H9 (cell line): ENCODE measurements at regions not wholly inside any gene's neighbourhood (a gene's known extent, or its start where the extent isn't known, plus 50 kb on each side); places are given as distances from the start of the nearest gene placed in this dataset.

Experiments
- DNase-seq: peaks from one replicate; pipeline ENCODE4 v3.0.0-alpha.2; 2017
- H2AFZ ChIP-seq: one replicate; pipeline ENCODE4 v1.6.1; 2013; ENCODE audit warnings: mild to moderate bottlenecking, low read length, control low read depth, moderate library complexity
- H2AK5ac ChIP-seq: 2 replicates; pipeline ENCODE4 v1.6.1; 2013; ENCODE audit warnings: low read length, control low read depth, mixed read lengths; ENCODE audit not compliant: insufficient read length
- H2BK120ac ChIP-seq: one replicate; pipeline ENCODE4 v1.6.1; 2013; ENCODE audit warnings: low read depth, mild to moderate bottlenecking, low read length, control low read depth, inconsistent platforms; ENCODE audit not compliant: poor library complexity, severe bottlenecking
- H2BK12ac ChIP-seq: 2 replicates; pipeline ENCODE4 v1.6.1; 2013; ENCODE audit warnings: low read length, control low read depth, mixed read lengths, low read depth; ENCODE audit not compliant: insufficient read length
- H2BK15ac ChIP-seq: 2 replicates; pipeline ENCODE4 v1.6.1; 2013; ENCODE audit warnings: low read depth, low read length, control low read depth
- H2BK20ac ChIP-seq: one replicate; pipeline ENCODE4 v1.6.1; 2013; ENCODE audit warnings: low read depth, mild to moderate bottlenecking, low read length, control low read depth, inconsistent platforms; ENCODE audit not compliant: poor library complexity, severe bottlenecking
- H2BK5ac ChIP-seq: 2 replicates; pipeline ENCODE4 v1.6.1; 2013; ENCODE audit warnings: low read length, control low read depth, mixed read lengths; ENCODE audit not compliant: insufficient read length
- H3K14ac ChIP-seq: 2 replicates; pipeline ENCODE4 v1.6.1; 2013; ENCODE audit warnings: low read length, control low read depth; ENCODE audit not compliant: insufficient read depth
- H3K18ac ChIP-seq: 2 replicates; pipeline ENCODE4 v1.6.1; 2013; ENCODE audit warnings: low read depth, mild to moderate bottlenecking, mixed read lengths, low read length, control low read depth; ENCODE audit not compliant: insufficient read length
- H3K23ac ChIP-seq: 2 replicates; pipeline ENCODE4 v1.6.1; 2013; ENCODE audit warnings: low read length, control low read depth, mixed read lengths, low read depth; ENCODE audit not compliant: insufficient read length
- H3K23me2 ChIP-seq: 2 replicates; pipeline ENCODE4 v1.6.1; 2013; ENCODE audit warnings: low read depth, mild to moderate bottlenecking, mixed read lengths, low read length, control low read depth; ENCODE audit not compliant: insufficient read length, poor library complexity, severe bottlenecking
- H3K27ac ChIP-seq: 2 replicates; pipeline ENCODE4 v1.5.1; 2013; ENCODE audit warnings: low read length, control low read depth, mixed read lengths, low read depth; ENCODE audit not compliant: insufficient read length
- H3K27me3 ChIP-seq: 2 replicates; pipeline ENCODE4 v1.6.1; 2013; ENCODE audit warnings: low read length, control low read depth, inconsistent platforms; ENCODE audit not compliant: insufficient read depth
- H3K4ac ChIP-seq: 2 replicates; pipeline ENCODE4 v1.6.1; 2013; ENCODE audit warnings: low read depth, mild to moderate bottlenecking, control low read depth, inconsistent platforms, low read length, moderate library complexity
- H3K4me1 ChIP-seq: 2 replicates; pipeline ENCODE4 v1.6.1; 2013; ENCODE audit warnings: low read length, control low read depth, inconsistent platforms; ENCODE audit not compliant: insufficient read depth
- H3K4me2 ChIP-seq: 2 replicates; pipeline ENCODE4 v1.6.1; 2013; ENCODE audit warnings: low read length, control low read depth, mixed read lengths; ENCODE audit not compliant: insufficient read length, insufficient read depth
- H3K56ac ChIP-seq: 2 replicates; pipeline ENCODE4 v1.6.1; 2013; ENCODE audit warnings: low read depth, mild to moderate bottlenecking, mixed read lengths, low read length, control low read depth; ENCODE audit not compliant: insufficient read length
- H3K79me1 ChIP-seq: 2 replicates; pipeline ENCODE4 v1.6.1; 2013; ENCODE audit warnings: low read depth, mild to moderate bottlenecking, moderate library complexity, low read length, control low read depth, inconsistent platforms; ENCODE audit not compliant: insufficient read depth, poor library complexity, severe bottlenecking
- H3K79me2 ChIP-seq: 2 replicates; pipeline ENCODE4 v1.6.1; 2013; ENCODE audit warnings: low read length, control low read depth, inconsistent platforms; ENCODE audit not compliant: insufficient read depth
- H3K9ac ChIP-seq: 2 replicates; pipeline ENCODE4 v1.6.1; 2013; ENCODE audit warnings: low read length, control low read depth, mixed read lengths; ENCODE audit not compliant: insufficient read length; ENCODE audit errors: extremely low read depth
- H3K9me3 ChIP-seq: one replicate; pipeline ENCODE4 v1.6.1; 2013; ENCODE audit warnings: low read depth, low read length, inconsistent platforms; ENCODE audit not compliant: control insufficient read depth
- H3T11ph ChIP-seq: one replicate; pipeline ENCODE4 v1.6.1; 2013; ENCODE audit warnings: mild to moderate bottlenecking, low read length, control low read depth, inconsistent platforms
- H4K20me1 ChIP-seq: one replicate; pipeline ENCODE4 v1.6.1; 2013; ENCODE audit not compliant: control insufficient read depth, insufficient read length, insufficient read depth
- H4K5ac ChIP-seq: 2 replicates; pipeline ENCODE4 v1.6.1; 2013; ENCODE audit warnings: low read depth, mild to moderate bottlenecking, mixed read lengths, low read length, control low read depth; ENCODE audit not compliant: insufficient read length
- H4K8ac ChIP-seq: replicated peaks from 2 replicates; pipeline ENCODE4 v1.6.1; 2013; ENCODE audit warnings: low read length, control low read depth, mixed read lengths, low read depth; ENCODE audit not compliant: insufficient read length
- H4K91ac ChIP-seq: 2 replicates; pipeline ENCODE4 v1.6.1; 2013; ENCODE audit warnings: low read depth, mild to moderate bottlenecking, moderate library complexity, mixed read lengths, low read length, control low read depth; ENCODE audit not compliant: insufficient read length
- H3K27ac Mint-ChIP-seq, 3 experiments: 2 replicates in 2 of 3; 3 replicates in 1 of 3; pipeline ENCODE4 v1.8.0; 2020 to 2021; ENCODE audit warnings: mixed read lengths in 3 of 3, mild to moderate bottlenecking in 1 of 3, moderate library complexity in 1 of 3
- H3K27me3 Mint-ChIP-seq: 2 replicates; pipeline ENCODE4 v1.8.0; 2021; ENCODE audit warnings: low read depth, mild to moderate bottlenecking, moderate library complexity, mixed read lengths
- H3K36me3 Mint-ChIP-seq, 3 experiments: 2 replicates in 2 of 3; 3 replicates in 1 of 3; pipeline ENCODE4 v1.8.0; 2020 to 2021; ENCODE audit warnings: low read depth in 3 of 3, mixed read lengths in 3 of 3; ENCODE audit not compliant: insufficient read depth in 1 of 3
- H3K4me1 Mint-ChIP-seq, 2 experiments: 2 replicates each; pipeline ENCODE4 v1.8.0; 2020; ENCODE audit warnings: mixed read lengths in 2 of 2
- H3K4me3 Mint-ChIP-seq, 2 experiments: 2 replicates in 1 of 2; 3 replicates in 1 of 2; pipeline ENCODE4 v1.8.0; 2020 to 2021; ENCODE audit warnings: mild to moderate bottlenecking in 2 of 2, mixed read lengths in 2 of 2, moderate library complexity in 1 of 2
- H3K9me3 Mint-ChIP-seq, 2 experiments: 2 replicates in 1 of 2; 3 replicates in 1 of 2; pipeline ENCODE4 v1.8.0; 2020; ENCODE audit warnings: mild to moderate bottlenecking in 2 of 2, mixed read lengths in 2 of 2, moderate library complexity in 1 of 2
- CTCF ChIP-seq: fragments of 200-600 bp; sonication (generic); conservative IDR thresholded peaks from 3 replicates; pipeline ENCODE4 v1.8.0; 2021; ENCODE audit warnings: antibody characterized with exemption, mild to moderate bottlenecking

- H3T11ph ChIP-seq = no peak overlapping the region
- H3K9me3 Mint-ChIP-seq = peaks cover 93 to 95% of the 10 kb centered on the region in 2 experiments
Observed at GRCh38 chrX:66504481-66504880, 134.4 kb downstream of the EDA2R start.

More at GRCh38 chrX:66504481-66504880, 134.4 kb downstream of the EDA2R start:
- H3K23ac ChIP-seq = no peak overlapping the region
- H3K79me2 ChIP-seq = no peaks in the 10 kb centered on the region
- no peak overlapping the region for H3K27ac ChIP-seq
- Mint-ChIP-seq H3K27me3 (peaks cover 3% of the 10 kb centered on the region; the same call in 1 of the 2 replicates), H3K4me3 (no peak overlapping the region), H3K27ac (no peak overlapping the region), H3K36me3 (peaks cover 0 to 14% (median 0%) of the 10 kb centered on the region in 3 experiments; a peak in 4 of 7 replicates), H3K4me1 (no peaks in the 10 kb centered on the region)
- H3K79me1 ChIP-seq = no peaks in the 10 kb centered on the region
- no peak overlapping the region for H2BK20ac ChIP-seq
- no peak overlapping the region for H2BK15ac ChIP-seq
- no peak overlapping the region for H3K9ac ChIP-seq
- no peaks in the 10 kb centered on the region for H3K23me2 ChIP-seq
- H2BK12ac ChIP-seq = no peak overlapping the region
- H3K56ac ChIP-seq = no peak overlapping the region
- H3K4ac ChIP-seq = no peak overlapping the region
- DNase-seq = no peak
- H3K4me2 ChIP-seq = no peak overlapping the region
- H2BK5ac ChIP-seq = no peak overlapping the region
- no peak overlapping the region for H2AFZ ChIP-seq
- H4K20me1 ChIP-seq = no peaks in the 10 kb centered on the region
- H4K8ac ChIP-seq = no peak overlapping the region
- H4K91ac ChIP-seq = no peak overlapping the region
- no peaks in the 10 kb centered on the region for H3K4me1 ChIP-seq
- no peaks in the 10 kb centered on the region for H3K27me3 ChIP-seq
- peaks cover 60% of the 10 kb centered on the region for H3K9me3 ChIP-seq
- H3K14ac ChIP-seq = no peak overlapping the region
- no peak for TF ChIP-seq CTCF
- H2BK120ac ChIP-seq = no peak overlapping the region
- H3K18ac ChIP-seq = no peak overlapping the region
- no peak overlapping the region for H2AK5ac ChIP-seq
- no peak overlapping the region for H4K5ac ChIP-seq
